COLO668 (cell line): ENCODE measurements at regions not wholly inside any gene's neighbourhood (a gene's known extent, or its start where the extent isn't known, plus 50 kb on each side); places are given as distances from the start of the nearest gene placed in this dataset.

Source experiments
- DNase-seq: peaks from one replicate; lab custom pipeline; 2025; ENCODE audit not compliant: unreplicated experiment; lab: John Stamatoyannopoulos, UW

DNA sequence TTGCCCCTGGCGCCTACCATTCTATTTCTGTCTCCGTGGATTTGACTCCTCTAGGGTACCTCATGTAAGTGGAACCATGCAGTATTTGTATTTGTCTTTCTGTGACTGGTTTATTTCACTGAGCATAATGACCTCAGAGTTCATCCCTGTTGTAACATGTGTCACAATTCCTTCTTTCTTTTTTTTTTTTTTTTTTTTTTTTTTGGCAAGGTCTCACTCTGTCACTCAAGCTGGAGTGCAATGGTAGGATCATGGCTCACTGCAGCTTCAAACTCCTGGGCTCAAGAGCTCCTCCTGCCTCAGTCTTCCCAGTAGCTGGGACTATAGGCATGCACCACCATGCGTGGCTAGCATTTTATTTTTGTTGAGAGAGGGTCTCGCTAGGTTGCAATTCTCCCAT is 74.0 kb upstream of the SEPTIN5 start:
- no peak for DNase-seq

DNA sequence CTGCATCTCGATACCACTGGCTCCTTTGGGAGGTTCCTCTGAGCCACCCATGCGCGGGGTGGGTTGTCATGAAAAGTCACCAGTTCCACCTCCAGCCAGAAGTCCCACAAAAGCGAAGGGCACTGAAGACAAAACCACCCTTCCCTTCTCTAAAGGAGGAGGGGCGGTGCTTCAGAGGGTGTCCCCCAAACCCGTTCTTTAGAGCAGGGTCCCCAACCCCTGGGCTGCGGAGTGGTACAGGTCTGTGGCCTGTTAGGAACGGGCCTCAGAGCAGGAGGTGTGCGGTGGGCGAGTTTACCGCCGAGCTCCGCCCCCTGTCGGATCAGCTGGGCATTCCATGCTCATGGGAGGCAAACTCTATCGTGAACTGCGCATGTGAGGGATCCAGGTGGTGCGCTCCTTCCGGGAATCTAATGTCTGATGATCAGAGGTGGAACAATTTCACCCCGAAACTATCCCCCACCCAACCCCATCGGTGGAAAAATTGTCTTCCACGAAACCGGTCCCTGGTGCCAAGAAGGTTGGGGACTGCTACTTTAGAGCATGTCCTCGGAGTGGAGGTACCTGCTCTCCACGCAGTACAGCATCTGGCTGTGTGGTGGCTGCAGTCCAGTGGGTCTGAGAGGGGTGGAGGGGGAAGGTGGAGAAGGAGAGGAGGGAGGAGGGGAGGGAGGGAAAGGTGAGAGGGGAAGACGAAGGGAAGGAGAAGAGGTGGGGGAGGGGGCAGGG is 72.9 kb upstream of the SEPTIN5 start:
- DNase-seq = peak; percentile 53

GRCh38 chr22:19641983-19642451 is 72.3 kb upstream of the SEPTIN5 start:
- DNase-seq = no peak

- DNase-seq = no peak
These were observed 70.6 kb upstream of the SEPTIN5 start for GRCh38 chr22:19643448-19644313.

- no peak for DNase-seq
These were observed 69.7 kb upstream of the SEPTIN5 start for GRCh38 chr22:19644314-19645223.

GRCh38 chr22:19645391-19645790 is 68.9 kb upstream of the SEPTIN5 start:
- no peak for DNase-seq

- no peak for DNase-seq
These were observed 68.4 kb upstream of the SEPTIN5 start for GRCh38 chr22:19645905-19646304.

DNA sequence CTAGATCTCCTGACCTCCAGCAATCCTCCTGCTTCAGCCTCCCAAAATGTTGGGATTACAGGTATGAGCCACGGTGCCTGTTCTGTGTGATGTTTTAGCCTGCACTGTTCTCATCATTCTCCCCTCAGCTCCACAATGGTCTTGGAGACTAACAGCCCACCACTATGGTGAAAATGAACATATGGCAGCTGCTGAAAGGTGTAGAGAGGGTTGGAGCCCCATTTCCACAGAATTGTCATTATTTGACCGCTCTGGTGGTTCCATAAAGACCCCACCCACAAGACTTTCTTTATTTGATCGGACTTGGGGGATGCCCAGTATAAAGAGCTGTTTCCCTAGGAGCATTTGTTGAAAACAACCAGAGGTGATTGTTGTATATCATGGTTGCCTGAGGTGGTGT is 67.9 kb upstream of the SEPTIN5 start:
- DNase-seq = no peak

DNA sequence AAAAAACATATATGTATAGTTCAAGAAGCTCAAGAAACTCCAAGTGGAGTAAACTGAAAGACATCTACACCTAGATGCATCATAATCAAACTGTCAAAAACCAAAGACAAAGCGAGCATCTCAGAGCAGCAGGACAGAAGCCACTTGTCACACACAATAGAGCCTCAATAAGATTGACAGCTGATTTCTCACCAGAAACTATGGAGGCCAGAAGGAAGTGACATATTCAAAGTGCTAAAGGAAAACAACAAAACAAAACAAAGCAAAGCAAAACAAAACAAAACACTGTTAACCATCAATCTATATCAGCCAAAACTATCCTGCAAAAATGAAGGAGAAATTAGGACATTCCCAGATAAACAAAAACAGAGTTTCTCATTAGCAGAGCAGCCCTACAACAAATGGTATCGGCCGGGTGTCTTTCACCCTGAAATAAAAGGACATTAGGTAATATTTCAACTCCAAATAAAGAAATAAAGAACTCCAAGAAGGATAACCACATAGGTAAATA is 65.8 kb upstream of the SEPTIN5 start:
- DNase-seq = no peak

- no peak for DNase-seq
These were observed 62.0 kb upstream of the SEPTIN5 start for GRCh38 chr22:19652316-19652715.

GRCh38 chr22:19654338-19654987 is 59.8 kb upstream of the SEPTIN5 start:
- no peak for DNase-seq

GRCh38 chr22:19655399-19655798 is 58.9 kb upstream of the SEPTIN5 start:
- no peak for DNase-seq

- DNase-seq = no peak
These were observed 57.6 kb upstream of the SEPTIN5 start for GRCh38 chr22:19656541-19657251.

DNA sequence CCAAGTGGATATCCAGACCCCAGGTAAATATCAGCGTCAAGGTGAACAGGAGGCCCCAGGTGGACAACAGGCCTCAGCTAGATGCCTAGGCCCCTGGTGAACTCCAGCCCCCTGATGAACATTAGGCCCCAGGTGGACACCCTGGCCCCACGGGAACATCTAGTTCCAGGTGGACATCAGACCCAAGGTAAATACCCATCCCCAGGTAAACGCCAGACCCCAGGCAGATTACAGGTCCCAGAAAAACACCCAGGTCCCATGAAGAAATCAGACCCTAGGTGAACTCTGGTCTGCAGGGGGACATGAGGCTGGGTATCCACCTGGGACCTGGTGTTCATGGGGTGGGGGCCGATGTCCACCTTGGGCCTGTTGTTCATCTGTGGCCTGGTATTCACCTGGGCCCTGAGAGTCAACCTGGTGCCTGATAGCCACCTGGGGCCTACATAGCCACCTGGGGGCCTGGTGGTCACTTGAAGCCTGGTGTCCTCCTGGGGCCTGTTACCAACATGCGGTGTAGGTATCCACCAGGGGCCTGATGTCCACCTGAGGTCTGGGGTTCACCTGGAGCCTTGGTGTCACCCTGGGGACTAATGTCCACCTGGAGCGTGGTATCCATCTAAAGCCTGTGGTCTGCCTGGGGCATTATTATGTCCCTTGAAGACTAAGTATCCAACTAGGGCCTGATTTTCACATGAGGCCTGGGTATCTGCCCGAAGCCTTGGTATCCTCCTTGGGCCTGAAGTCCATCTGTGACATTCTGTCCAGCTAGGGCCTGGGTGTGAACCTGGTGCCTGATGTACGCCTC is 56.8 kb upstream of the SEPTIN5 start:
- DNase-seq = no peak

GRCh38 chr22:19658057-19658966 is 56.0 kb upstream of the SEPTIN5 start:
- no peak for DNase-seq

DNA sequence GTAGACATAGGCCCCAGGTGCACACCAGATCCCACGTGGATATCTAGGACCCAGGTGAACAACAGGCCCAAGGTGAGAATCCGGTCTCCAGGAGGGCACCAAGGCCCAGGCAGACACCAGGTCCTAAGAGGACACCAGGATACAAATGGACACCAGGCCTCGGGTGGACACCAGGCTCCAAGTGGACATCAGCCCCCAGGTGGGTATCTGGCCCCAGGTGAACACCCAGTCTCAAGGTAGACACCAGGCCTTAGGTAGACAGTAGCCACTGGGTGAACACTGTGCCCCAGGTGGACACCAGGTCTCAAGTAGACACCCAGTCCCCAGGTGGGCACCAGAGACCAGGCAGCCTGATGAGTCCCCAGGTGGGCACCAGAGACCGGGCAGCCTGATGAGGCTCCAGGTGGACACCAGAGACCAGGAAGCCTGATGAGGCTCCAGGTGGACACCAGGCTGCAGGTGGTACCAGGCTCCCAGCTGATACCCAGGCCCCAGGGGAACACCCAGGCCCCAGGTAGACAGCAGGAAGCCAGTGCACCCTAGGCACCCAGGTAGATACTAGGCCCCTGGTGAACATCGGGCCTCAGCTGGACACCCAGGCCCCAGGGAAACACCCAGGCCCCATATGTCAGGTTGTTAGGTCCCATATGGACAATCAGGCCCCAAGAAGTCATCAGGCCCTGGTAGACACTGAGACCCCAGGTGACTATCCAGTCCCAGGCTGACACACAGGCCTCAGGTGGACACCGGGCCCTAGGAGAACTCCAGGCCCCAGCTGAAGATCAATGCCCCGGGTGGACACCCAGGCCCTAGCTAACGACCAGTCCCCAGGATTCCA is 55.1 kb upstream of the SEPTIN5 start:
- DNase-seq = no peak

- DNase-seq = no peak
These were observed 54.4 kb upstream of the SEPTIN5 start for GRCh38 chr22:19659805-19660345.
